Loucy (cell line): ENCODE measurements at regions not wholly inside any gene's neighbourhood (a gene's known extent, or its start where the extent isn't known, plus 50 kb on each side); places are given as distances from the start of the nearest gene placed in this dataset.

ENCODE experiments used
- H2AFZ ChIP-seq: fragments of 200-600 bp; sonication (generic); 2 replicates; pipeline ENCODE4 v1.6.0; 2016; ENCODE audit warnings: antibody characterized with exemption, mild to moderate bottlenecking, low read length, moderate library complexity
- H3F3A ChIP-seq: fragments of 200-600 bp; 2 replicates; pipeline ENCODE4 v1.6.0; 2016; ENCODE audit warnings: antibody characterized with exemption, low read depth, mild to moderate bottlenecking
- H3K27me3 ChIP-seq: fragments of 200-600 bp; sonication (generic); 2 replicates; pipeline ENCODE4 v1.6.1; 2014; ENCODE audit warnings: low read length, mild to moderate bottlenecking; ENCODE audit not compliant: insufficient read depth, poor library complexity, severe bottlenecking
- H3K36me3 ChIP-seq: fragments of 200-600 bp; sonication (generic); 2 replicates; pipeline ENCODE4 v1.6.1; 2016; ENCODE audit warnings: low read length; ENCODE audit not compliant: insufficient read depth
- H3K4me1 ChIP-seq: fragments of 200-600 bp; sonication (generic); 2 replicates; pipeline ENCODE4 v1.5.1; 2014; ENCODE audit warnings: low read length, mild to moderate bottlenecking; ENCODE audit not compliant: insufficient read depth, poor library complexity, severe bottlenecking
- H3K4me2 ChIP-seq: fragments of 200-600 bp; sonication (generic); 2 replicates; pipeline ENCODE4 v1.6.0; 2014; ENCODE audit warnings: antibody characterized with exemption, low read length, low read depth, mild to moderate bottlenecking; ENCODE audit not compliant: poor library complexity, severe bottlenecking
- H3K4me3 ChIP-seq: fragments of 200-600 bp; sonication (generic); 2 replicates; pipeline ENCODE4 v1.5.1; 2014; ENCODE audit warnings: low read length, mild to moderate bottlenecking, mixed read lengths; ENCODE audit not compliant: poor library complexity, severe bottlenecking
- H3K79me2 ChIP-seq: fragments of 200-600 bp; sonication (generic); 2 replicates; pipeline ENCODE4 v1.6.1; 2014; ENCODE audit warnings: low read length; ENCODE audit not compliant: insufficient read depth
- H3K9ac ChIP-seq: fragments of 200-600 bp; sonication (generic); 2 replicates; pipeline ENCODE4 v1.6.0; 2014; ENCODE audit warnings: mild to moderate bottlenecking, low read depth, low read length, moderate library complexity; ENCODE audit not compliant: poor library complexity, severe bottlenecking
- H3K9me2 ChIP-seq: fragments of 200-600 bp; sonication (generic); replicated peaks from 2 replicates; pipeline ENCODE4 v1.6.1; 2016; ENCODE audit warnings: low read depth, low read length, mixed read lengths
- H3K9me3 ChIP-seq: fragments of 200-600 bp; sonication (generic); 2 replicates; pipeline ENCODE4 v1.6.1; 2014; ENCODE audit warnings: mild to moderate bottlenecking, antibody characterized with exemption, low read length, low read depth; ENCODE audit not compliant: insufficient read depth
- H4K20me1 ChIP-seq: fragments of 200-600 bp; sonication (generic); 2 replicates; pipeline ENCODE4 v1.6.0; 2014; ENCODE audit warnings: antibody characterized with exemption, low read length, mild to moderate bottlenecking; ENCODE audit not compliant: insufficient read depth, poor library complexity, severe bottlenecking
- CTCF ChIP-seq: fragments of 200-600 bp; sonication (generic); conservative IDR thresholded peaks from 2 replicates; pipeline ENCODE4 v1.5.1; 2014; ENCODE audit warnings: mild to moderate bottlenecking, antibody characterized with exemption, low read length
- EZH2phosphoT487 ChIP-seq: fragments of 200-600 bp; IDR thresholded peaks from 2 replicates; pipeline ENCODE4 v1.6.1; 2018; ENCODE audit warnings: antibody characterized with exemption, mild to moderate bottlenecking, moderate library complexity, borderline replicate concordance

DNA sequence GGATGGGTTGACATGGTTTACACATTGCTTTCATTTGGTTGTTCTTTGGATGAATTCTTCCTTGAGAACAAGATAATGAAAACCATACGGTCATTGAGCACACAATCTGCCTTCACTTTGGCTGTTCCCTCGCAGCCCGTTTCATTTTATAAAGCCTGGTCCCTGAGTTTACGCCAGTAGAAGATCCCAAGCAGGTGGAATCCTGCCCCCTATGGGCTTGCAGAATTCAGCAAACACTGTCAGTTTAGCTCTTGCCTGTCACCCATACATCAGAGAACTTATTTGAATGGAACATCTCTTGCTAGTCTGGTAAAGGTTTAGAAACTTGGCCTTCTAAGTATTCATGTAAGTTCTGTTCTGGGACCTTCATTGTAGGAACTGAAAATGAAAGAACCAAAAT, 666.4 kb upstream of the ZEB2 start:
- no peaks in the 10 kb centered on the region for H3F3A ChIP-seq
- no peaks in the 10 kb centered on the region for H3K36me3 ChIP-seq
- no peak overlapping the region for H3K4me3 ChIP-seq
- H3K9ac ChIP-seq = no peak overlapping the region
- no peak overlapping the region for H3K4me2 ChIP-seq
- no peak overlapping the region for H2AFZ ChIP-seq
- peaks cover 5% of the 10 kb centered on the region for H3K4me1 ChIP-seq
- H4K20me1 ChIP-seq = no peaks in the 10 kb centered on the region
- no peaks in the 10 kb centered on the region for H3K9me2 ChIP-seq
- no peaks in the 10 kb centered on the region for H3K79me2 ChIP-seq
- TF ChIP-seq EZH2phosphoT487 (no peak), CTCF (peak; percentile 47)
- no peaks in the 10 kb centered on the region for H3K27me3 ChIP-seq
- H3K9me3 ChIP-seq = no peaks in the 10 kb centered on the region

GRCh38 chr2:145185696-145186095, 665.8 kb upstream of the ZEB2 start:
- H3K4me3 ChIP-seq = no peak overlapping the region
- H3K36me3 ChIP-seq = no peaks in the 10 kb centered on the region
- no peaks in the 10 kb centered on the region for H3K27me3 ChIP-seq
- no peak overlapping the region for H3K4me2 ChIP-seq
- H3F3A ChIP-seq = no peaks in the 10 kb centered on the region
- H3K9me3 ChIP-seq = no peaks in the 10 kb centered on the region
- H3K79me2 ChIP-seq = no peaks in the 10 kb centered on the region
- no peaks in the 10 kb centered on the region for H4K20me1 ChIP-seq
- TF ChIP-seq CTCF (no peak), EZH2phosphoT487 (no peak)
- no peak overlapping the region for H2AFZ ChIP-seq
- H3K4me1 ChIP-seq = peaks cover 5% of the 10 kb centered on the region
- H3K9me2 ChIP-seq = no peaks in the 10 kb centered on the region
- no peak overlapping the region for H3K9ac ChIP-seq

DNA sequence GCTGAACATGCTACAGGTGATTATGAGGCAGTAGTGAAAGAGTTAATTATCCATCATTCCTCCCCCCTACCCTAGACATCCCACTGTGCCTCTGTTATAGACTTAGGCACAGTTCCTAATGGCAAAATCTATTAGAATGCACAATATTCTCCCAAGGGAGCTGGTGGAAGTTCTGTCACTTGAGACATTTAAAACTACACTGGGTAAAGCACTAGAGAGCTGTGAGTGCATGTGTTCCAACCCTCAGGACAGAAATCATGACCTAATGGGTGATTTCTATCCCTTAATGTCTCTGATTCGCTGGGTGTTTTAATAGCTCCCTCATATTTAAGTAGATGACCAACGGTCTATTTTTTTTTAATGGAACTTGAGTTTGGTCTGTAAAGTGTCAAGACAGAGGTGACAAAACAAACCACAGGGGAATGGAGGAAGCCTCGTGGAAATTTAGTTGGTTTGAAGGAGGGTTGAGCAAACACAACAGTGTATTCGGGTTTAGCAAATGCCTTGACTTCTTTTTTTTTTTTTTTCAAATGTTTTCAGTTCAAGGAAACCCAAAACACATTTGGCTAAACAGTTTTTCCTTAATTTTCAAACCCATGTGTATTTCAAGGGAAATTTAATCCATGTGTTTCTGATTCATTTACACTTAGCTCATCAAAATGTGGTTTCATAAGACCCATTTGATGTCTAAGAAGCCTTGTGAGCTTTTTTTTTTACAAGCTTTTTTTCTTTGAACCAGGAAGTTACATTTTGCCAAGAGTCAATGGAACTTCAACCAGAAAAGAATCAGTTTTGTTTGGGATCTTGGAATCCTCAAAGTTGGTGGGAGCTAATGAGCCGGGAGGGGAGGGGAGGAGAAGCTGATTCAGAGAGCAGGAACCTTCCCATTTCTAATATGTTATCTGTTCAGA, 665.1 kb upstream of the ZEB2 start:
- Histone ChIP-seq H2AFZ (no peak overlapping the region), H3K27me3 (no peaks in the 10 kb centered on the region), H3K36me3 (no peaks in the 10 kb centered on the region), H3K4me3 (no peak overlapping the region), H3K4me2 (no peak overlapping the region), H3K9ac (no peak overlapping the region), H4K20me1 (no peaks in the 10 kb centered on the region), H3K4me1 (peaks cover 5% of the 10 kb centered on the region), H3K9me2 (no peaks in the 10 kb centered on the region), H3F3A (no peaks in the 10 kb centered on the region), H3K9me3 (no peaks in the 10 kb centered on the region), H3K79me2 (no peaks in the 10 kb centered on the region)
- TF ChIP-seq EZH2phosphoT487 = no peak
- TF ChIP-seq CTCF = no peak
